ENCODE measurements at regions not wholly inside any gene's neighbourhood (a gene's known extent, or its start where the extent isn't known, plus 50 kb on each side); places are given as distances from the start of the nearest gene placed in this dataset.

GRCh38 chr17:13671771-13672170, 70.0 kb upstream of the HS3ST3A1 start:
- TF ChIP-seq CTCF (conservative IDR thresholded peaks at IDR 0.05; ENCODE audit: low read depth, low read length) = no peak
- no peak for TF ChIP-seq EZH2 (IDR thresholded peaks at IDR 0.05; ENCODE audit: borderline replicate concordance, low read depth, low read length, poor library complexity, severe bottlenecking)
- no peaks in the 10 kb centered on the region for H3K4me1 ChIP-seq (ENCODE audit: insufficient read depth, low read length, poor library complexity, severe bottlenecking)
- BruUV-seq (replicated peaks) = no TSS peak
- no peak for DNase-seq (ENCODE audit: low spot score)
- no peaks in the 10 kb centered on the region for H3K36me3 ChIP-seq (ENCODE audit: insufficient read depth, low read length, poor library complexity, severe bottlenecking)
- CTCF ChIA-PET = no interaction called here
- H3K27ac ChIP-seq (ENCODE audit: low read depth, low read length, poor library complexity, severe bottlenecking) = no peak overlapping the region
- H3K27me3 ChIP-seq (replicated peaks; ENCODE audit: insufficient read depth, low read depth, low read length, poor library complexity) = no peaks in the 10 kb centered on the region
- H3K9me3 ChIP-seq (ENCODE audit: low read depth, low read length, poor library complexity, severe bottlenecking) = peaks cover 33% of the 10 kb centered on the region
- H3K4me3 ChIP-seq (ENCODE audit: low read depth, low read length, poor library complexity, severe bottlenecking) = no peak overlapping the region
- intact Hi-C loops (cut with micrococcal nuclease; ENCODE audit: unreplicated experiment) = no loop called here
- POLR2A ChIA-PET (ENCODE audit: low non-redundant PET) = no interaction called here

DNA sequence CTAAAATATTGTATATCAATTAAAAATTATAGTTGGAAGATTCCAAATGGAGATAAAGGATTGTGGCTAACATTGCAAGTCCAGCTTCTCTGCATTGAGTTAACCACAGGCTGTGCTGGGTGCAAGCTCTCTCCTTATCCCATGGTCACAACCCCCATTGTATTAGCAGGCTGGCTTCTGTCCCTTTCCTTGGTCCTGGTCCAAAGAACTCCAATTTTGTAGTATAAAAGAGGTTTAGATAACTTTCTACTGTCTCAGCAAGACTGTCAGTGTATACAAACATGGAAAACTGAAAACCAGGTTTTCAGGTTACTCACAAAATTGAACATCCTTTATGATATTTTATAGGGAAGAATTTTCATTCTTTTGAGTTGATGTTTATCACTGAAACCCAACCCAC, 76.6 kb upstream of the HS3ST3A1 start:
- no peak for DNase-seq (ENCODE audit: low spot score)
- BruUV-seq (replicated peaks) = no TSS peak
- no peaks in the 10 kb centered on the region for H3K4me1 ChIP-seq (ENCODE audit: insufficient read depth, low read length, poor library complexity, severe bottlenecking)
- ChIA-PET CTCF (no interaction called here), POLR2A (ENCODE audit: low non-redundant PET) (no interaction called here)
- no peak overlapping the region for H3K4me3 ChIP-seq (ENCODE audit: low read depth, low read length, poor library complexity, severe bottlenecking)
- intact Hi-C loops (cut with micrococcal nuclease; ENCODE audit: unreplicated experiment) = no loop called here
- no peaks in the 10 kb centered on the region for H3K27me3 ChIP-seq (replicated peaks; ENCODE audit: insufficient read depth, low read depth, low read length, poor library complexity)
- H3K9me3 ChIP-seq (ENCODE audit: low read depth, low read length, poor library complexity, severe bottlenecking) = no peaks in the 10 kb centered on the region
- TF ChIP-seq CTCF (conservative IDR thresholded peaks at IDR 0.05; ENCODE audit: low read depth, low read length) (no peak), EZH2 (IDR thresholded peaks at IDR 0.05; ENCODE audit: borderline replicate concordance, low read depth, low read length, poor library complexity, severe bottlenecking) (no peak)
- H3K36me3 ChIP-seq (ENCODE audit: insufficient read depth, low read length, poor library complexity, severe bottlenecking) = no peaks in the 10 kb centered on the region
- no peak overlapping the region for H3K27ac ChIP-seq (ENCODE audit: low read depth, low read length, poor library complexity, severe bottlenecking)

DNA sequence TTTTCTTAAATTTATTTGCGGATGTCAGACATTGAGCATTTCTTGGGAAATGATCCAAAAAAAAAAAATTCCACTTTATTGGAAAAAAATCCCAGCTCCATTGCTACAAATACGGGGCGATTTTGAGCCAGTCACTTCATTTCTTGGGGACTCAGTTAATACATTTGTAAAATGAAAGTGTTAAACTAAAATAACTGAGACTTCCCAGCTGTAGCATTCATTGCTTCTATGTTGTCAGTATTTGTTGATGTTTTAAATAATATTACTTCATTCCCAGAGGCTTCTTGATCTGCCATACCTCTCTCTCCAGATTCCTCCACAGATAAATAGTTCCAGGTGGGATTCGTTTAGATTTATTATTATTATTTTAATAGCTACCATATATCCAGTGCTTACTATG, 77.1 kb upstream of the HS3ST3A1 start:
- Histone ChIP-seq H3K27ac (ENCODE audit: low read depth, low read length, poor library complexity, severe bottlenecking) (no peak overlapping the region), H3K4me1 (ENCODE audit: insufficient read depth, low read length, poor library complexity, severe bottlenecking) (no peaks in the 10 kb centered on the region), H3K9me3 (ENCODE audit: low read depth, low read length, poor library complexity, severe bottlenecking) (no peaks in the 10 kb centered on the region), H3K27me3 (replicated peaks; ENCODE audit: insufficient read depth, low read depth, low read length, poor library complexity) (no peaks in the 10 kb centered on the region), H3K4me3 (ENCODE audit: low read depth, low read length, poor library complexity, severe bottlenecking) (no peak overlapping the region), H3K36me3 (ENCODE audit: insufficient read depth, low read length, poor library complexity, severe bottlenecking) (no peaks in the 10 kb centered on the region)
- no TSS peak for BruUV-seq (replicated peaks)
- intact Hi-C loops (cut with micrococcal nuclease; ENCODE audit: unreplicated experiment) = no loop called here
- no peak for DNase-seq (ENCODE audit: low spot score)
- CTCF ChIA-PET = no interaction called here
- POLR2A ChIA-PET (ENCODE audit: low non-redundant PET) = no interaction called here
- TF ChIP-seq EZH2 (IDR thresholded peaks at IDR 0.05; ENCODE audit: borderline replicate concordance, low read depth, low read length, poor library complexity, severe bottlenecking) = no peak
- TF ChIP-seq CTCF (conservative IDR thresholded peaks at IDR 0.05; ENCODE audit: low read depth, low read length) = no peak

Measured in A673 (cell line).